Cerebellar nuclear complex (tissue), 1 donor: ENCODE measurements at regions not wholly inside any gene's neighbourhood (a gene's known extent, or its start where the extent isn't known, plus 50 kb on each side); places are given as distances from the start of the nearest gene placed in this dataset.
"Not testable (repeated sequence)": the region's sequence is repeated elsewhere in the genome, so short reads cannot be mapped to it uniquely, and the experiment has no call there.

ENCODE experiments used
- DNase-seq, 2 experiments: peaks; one replicate each; lab custom pipeline; 2025; lab: John Stamatoyannopoulos, UW

DNA sequence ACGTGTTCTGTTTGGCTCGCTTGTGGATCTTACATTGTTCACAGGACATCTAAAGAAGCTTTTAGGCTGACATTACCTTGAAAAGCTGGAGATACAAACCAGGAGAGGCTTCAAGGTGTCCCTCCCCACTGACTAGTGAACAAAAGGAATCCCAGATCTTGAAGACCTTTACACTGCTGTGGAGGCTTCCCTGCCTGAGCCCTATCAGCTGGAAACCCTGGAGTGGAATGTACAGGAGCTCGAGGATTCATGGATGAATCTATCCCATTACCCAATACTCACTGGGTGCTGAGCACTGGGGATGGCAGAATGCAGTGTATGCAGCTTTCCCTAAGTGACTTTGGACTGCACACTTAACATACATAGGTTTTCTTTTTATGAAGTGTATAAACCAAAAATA is 82.3 kb upstream of the MFGE8 start:
- no peak for DNase-seq

DNA sequence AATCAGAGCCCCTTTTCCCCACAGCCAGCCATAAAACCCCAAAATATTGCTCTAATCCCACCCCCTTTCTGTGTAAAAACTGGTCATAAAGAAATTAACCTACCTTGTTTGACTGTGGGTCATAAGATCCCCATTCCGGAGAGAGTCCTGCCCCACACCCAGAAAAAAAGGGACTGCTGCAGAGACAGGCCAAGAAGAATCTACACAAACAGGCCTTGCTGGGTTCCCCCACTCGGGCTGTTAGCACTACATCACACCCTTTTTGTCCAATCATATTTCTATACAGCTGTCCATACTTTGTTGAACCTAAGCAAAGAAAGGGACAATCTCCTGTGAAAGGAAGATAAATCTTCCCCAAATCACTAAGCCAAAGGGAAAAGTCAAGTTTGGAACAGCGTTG is 84.4 kb upstream of the MFGE8 start:
- DNase-seq, result no peak

DNA sequence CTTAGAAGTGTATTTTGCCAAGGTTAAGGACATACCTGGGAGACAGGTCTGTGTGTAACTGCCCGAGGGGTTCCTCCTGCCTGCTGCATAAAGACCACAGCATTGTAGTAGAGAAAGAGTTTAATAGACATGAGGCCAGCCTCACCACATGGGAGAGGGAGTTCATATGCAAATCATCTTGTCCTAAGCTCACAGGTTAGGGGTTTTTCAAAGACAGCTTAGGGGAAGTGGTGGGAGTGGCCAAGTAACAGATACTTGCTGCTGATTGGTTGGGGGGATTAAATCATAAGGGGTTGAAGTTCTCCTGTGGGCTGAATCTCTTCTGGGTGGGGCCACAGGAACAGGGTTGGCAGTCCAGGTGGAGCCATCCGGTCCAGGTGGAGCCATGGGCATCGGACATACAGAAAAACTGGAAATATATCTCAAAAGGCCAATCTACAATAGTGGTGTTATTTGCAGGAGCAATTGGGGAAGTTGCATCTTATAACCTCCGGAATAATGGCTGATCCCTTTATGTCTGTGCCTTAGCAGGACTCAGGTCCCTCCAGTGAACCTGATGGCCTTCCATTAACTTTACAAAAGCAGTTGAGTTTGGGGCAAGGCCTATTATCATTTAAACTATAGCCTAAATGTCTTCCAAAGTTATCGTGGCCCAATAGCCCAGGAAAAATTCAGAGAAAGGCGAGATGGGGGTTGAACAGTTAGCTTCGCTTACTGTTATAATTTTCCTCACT is 86.0 kb upstream of the MFGE8 start:
- no peak for DNase-seq

DNA sequence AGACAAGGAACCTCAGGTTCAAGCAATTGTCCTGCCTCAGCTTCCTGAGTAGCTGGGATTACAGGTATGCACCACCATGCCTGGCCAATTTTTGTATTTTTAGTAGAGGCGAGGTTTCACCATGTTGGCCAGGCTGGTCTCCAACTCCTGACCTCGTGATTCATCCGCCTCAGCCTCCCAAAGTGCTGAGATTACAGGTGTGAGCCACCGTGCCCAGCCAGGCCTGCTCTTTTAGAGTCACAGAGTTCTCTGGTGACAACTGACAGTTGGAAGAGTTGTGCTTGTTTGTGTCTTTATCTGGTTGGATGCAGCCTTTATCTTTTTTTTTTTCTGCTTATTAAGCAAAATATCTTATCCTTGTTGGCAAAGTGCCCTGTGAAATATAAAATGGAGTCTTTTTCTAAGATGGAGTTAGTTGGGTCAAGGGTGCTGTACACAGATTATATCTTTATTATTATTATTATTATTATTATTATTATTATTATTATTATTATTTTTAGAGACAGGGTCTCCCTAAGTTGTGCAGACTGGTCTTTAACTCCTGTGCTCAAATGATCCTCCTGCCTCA is 86.5 kb upstream of the ABHD2 start:
- not testable (repeated sequence) for DNase-seq

DNA sequence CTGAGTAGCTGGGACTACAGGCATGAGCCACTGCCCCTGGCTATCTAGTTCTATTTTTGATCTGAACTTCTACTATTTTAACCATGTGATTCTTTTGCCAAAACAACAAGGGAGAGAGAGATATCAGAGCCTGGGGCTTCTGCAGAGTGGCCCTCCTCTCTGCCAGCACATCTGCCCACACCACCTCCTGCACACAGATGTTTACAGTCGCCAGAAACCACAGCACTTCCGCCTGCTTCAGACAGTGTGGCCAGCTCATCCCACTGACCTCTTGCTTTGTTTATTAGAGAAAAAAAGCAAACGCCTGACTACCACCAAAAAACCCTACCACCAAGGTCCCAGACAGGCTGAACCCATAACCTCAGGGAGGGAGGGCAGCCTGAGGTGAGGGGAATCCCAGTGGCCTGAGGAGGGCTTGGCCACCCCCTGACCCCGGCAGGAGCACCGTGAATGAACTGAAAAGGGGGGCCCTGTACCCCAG is 85.9 kb upstream of the ABHD2 start:
- no peak for DNase-seq

DNA sequence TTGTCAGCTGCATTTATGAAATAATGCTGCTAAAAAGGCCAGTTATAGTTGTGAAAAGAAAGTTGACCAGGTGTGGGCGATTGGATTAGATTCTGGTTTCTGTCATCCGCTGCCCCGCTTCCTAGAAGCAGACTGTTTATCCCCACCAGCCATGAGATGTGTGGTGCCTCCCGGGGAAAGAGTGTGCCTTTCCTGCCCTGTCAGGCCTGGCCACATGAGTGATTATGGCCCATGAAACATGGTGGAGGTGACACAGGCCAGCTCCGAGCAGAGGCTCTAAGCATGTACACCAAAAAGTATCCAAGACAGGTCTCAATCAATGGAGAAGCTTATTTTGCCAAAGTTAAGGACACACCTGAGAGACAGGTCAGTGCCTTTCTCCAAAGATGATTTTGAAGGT is 85.4 kb upstream of the ABHD2 start:
- no peak for DNase-seq

DNA sequence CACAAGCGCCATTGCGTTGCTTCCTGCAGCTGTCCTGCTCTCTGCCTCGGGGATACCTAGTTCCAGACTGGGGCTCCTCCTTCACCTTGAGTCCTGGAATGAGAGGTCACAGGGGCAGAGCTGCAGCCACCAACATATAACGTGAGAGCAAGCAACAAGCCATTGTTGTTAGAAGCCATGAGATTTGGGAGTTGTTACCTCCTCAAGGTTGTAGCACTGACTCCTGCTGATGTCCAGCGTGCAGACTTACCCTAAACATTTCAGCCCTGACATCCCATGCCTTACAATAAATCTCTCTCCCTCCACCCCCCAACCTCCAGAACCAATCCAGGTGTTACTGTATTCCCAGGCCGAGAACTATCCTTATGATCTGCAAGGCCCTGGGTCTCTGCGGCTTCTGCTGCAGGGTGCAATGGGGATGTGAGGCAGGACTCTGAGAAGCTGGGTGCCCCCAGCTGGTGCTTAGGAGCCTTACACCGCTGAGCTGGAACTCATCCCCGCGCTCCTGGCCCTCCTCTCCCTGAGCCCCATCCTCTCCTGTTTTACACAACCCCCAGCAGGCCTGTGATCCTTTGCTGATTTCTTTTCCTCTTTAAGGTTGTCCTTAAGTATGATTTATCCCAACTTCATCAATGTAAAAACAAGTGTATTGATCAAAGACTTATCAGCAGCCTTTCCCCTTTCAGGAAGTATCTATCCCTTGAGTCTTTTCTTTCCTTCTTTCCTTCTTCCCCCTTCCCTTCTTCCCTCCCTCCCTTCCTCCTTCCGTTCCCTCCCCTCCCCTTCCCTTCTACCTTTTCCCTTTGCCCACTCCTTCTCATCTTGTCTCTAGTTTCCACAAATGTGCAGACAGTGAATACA is 84.2 kb upstream of the ABHD2 start:
- DNase-seq, result no peak

DNA sequence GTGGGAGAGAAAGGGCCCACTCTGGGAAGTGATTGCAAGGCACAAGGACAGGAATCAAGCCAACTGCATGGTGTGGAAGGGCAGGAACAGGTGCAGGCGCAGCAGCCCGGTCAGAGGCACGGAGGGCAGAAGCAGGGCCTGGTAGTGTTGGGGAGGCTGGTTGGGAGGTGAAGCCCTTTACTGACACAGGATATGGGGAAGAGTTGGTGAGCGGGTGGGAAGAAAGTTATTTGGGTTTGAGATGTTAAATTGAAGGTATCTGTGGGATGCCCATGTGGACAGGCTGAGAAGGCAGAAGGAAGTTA is 83.6 kb upstream of the ABHD2 start:
- no peak for DNase-seq

DNA sequence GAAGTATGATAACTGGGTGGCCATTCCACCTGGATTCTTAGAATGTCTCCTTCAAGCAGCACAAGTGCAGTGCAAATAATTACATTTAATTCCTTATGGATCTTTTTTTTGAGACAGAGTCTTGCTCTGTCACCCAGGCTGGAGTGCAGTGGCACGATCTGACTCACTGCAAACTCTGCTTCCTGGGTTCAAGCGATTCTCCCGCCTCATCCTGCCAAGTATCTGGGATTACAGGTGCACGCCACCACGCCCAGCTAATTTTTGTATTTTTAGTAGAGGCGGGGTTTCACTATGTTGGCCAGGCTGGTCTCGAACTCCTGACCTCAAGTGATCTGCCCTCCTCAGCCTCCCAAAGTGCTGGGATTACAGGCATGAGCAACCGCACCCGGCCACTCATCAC is 80.7 kb upstream of the ABHD2 start:
- not testable (repeated sequence) for DNase-seq

DNA sequence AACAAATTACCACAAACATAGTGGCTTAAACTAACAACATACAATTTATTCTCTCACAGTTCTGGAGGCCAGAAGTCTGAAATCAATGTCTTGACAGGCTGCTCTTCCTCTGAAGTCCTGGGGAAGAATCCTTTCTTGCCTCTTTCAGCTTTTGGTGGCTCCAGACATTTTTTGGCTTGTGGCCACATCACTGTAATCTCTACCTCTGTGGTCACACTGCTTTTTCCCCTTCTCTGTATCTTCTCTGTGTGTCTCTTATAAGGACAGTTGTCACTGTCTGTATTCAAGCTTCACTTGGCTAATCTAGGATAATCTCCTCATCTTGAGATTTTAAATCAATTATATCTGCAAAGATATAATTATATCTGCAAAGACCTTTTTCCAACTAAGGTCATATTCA is 80.3 kb upstream of the ABHD2 start:
- no peak for DNase-seq

DNA sequence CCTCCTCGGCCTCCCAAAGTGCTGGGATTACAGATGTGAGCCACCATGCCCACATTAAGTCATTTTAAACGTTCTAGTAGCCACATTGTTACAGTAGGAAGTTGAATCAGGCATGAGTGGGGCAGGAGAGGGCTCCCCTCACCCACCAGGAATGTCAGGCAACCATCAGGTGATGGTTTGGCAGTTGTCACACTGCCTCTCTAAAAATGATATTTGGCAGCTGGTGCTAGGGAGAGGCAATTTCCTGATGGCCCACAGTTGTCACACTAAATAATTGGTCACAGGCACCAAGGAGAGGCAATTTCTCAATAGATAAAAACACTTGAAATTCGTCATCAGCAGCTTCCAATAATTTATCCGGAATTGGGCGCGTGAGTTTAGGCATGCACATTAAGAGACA is 79.2 kb upstream of the ABHD2 start:
- DNase-seq, result no peak

DNA sequence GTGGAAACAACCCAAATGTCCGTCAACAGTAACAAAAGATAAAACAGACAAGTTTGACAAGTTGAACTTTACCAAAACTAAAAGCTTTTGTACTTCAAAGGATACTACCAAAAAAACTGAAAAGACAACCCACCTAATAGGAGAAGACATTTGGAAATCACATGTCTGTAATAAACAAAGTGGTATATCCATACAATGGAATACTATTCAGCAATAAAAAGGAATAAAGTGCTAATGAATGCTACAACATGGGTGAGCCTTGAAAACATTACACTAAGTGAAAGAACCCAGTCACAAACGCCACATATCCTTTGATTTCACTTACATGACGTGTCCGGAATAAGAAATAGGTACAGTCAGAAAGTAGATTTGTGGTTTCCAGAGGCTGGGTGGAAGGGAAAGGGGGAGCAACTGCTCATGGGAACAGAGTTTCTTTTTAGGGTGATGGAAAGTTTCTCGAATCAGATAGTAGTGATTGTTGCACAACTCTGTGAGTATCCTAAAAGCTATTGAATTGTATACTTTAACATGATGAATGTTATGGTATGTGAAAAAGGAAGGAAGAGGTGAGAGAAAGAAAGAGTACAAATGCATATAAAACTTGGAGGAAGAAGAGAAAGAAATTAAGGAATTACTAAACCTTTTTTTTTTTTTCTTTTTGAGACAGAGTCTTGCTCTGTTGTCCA is 72.7 kb upstream of the ABHD2 start:
- no peak for DNase-seq

DNA sequence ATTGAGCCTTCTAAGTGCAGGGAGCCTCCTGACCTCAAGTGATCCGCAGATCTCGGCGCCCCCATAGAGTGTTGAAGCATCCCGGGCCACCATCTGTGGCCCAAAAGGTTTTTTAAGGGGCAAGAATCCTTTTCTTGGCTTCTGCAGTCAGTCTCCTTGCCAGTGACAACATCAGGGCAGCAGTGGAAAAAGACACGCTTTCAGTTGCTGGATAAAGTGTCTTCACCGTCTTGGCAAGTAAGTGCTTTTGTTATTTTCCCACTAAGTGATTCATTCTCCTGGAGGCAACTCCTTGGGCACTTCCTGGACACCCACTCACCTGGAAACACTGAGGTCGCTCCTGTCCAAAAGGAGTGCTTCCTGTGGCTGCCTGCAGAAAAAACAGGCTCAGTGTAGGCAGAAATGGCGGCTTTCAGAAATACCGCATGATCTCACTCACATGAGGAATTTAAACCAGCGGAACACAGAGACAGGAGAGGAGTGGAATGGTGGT is 71.7 kb upstream of the ABHD2 start:
- no peak for DNase-seq

DNA sequence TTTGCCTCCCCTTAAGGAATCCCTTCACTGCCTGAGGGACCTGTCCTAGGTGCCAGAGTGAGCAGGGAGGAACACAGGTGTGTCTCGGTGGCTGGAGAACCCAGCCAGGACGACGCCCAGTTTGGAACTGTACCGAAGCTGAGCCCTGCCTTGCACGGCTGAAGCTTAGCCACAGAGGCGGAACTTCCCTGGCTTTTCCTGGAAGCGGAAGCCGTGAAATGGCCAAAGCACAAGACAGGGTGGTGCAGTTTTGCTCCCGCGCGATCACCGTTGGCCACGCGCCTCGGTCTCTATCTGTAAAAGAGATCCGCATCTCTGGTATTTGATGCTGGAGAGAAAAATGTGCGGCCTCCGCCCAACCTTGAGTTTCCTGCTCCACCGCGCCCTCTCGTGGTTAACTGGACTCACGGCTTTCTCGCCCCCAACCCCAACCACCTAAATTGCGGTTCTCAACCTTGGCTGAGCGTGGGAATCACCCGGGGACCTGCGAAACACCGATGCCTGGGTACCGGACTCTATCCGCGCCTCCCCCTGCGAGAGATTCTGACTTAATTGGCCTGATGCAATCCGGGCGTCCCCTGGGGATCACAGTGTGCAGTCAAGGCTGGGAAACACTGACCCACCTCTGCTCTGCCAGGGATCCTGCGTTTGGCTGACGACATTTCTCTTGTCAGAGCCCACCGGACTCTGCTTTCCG is 70.7 kb upstream of the ABHD2 start:
- peak in 1 of 2 experiments; percentile 47 for DNase-seq

DNA sequence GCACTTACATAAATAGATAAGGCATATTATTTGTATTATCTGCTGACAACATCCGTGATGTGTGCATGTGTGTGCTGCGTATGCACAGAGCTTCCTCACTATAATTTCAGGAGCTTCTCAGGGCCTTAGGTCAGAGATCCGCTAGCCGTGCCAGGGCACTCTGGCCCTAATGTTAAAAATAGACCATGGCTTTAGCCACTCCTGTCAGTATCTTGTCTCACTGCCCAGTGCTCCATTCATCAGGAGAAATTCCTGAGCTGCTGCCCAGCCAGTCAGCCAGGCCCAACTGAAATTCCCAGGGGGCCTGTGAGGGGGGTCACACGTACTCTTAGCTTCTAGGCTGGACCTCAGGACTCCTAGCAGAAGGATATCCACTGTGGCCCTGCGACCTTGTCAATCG is 70.0 kb upstream of the ABHD2 start:
- peak in 1 of 2 experiments; percentile 43 for DNase-seq

DNA sequence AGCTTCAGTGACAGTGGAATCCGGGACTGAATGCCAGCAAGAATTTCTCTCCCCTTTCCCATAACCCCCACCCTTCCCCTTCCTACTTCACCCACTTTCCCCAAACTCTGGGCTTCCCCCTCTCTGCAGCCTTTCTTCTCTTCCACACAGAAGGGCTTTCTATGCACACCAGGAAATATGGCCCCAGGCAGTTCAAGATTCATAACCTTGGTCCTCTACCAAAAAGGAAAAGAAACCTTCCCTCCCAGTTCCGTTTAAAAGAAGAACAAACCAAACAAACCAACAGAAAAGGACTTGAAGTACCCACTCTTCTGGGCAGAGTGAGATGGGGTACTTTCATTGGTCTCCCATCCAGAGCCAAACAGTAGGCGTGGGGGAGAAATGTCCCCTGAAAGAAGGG is 68.8 kb upstream of the ABHD2 start:
- no peak for DNase-seq

DNA sequence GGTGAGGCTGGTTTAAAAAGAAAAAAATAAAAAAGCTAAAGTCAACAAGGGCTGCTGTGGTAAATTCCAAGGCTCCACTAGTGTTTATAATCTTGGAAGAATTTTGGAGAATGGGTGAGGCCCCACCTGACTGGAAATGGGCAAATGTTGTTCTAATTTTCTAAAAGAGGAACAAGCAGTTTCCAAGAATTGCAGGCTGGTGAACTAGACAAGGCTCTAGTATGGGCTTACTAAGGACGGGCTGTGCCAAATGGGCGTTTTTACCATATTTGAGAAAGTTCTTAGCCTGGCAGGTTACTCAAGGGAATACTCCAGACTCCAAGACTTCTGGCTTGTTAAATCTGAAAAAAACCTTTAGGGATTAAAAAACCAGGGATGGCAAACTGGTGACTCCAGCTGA is 67.0 kb upstream of the ABHD2 start:
- DNase-seq, result no peak

DNA sequence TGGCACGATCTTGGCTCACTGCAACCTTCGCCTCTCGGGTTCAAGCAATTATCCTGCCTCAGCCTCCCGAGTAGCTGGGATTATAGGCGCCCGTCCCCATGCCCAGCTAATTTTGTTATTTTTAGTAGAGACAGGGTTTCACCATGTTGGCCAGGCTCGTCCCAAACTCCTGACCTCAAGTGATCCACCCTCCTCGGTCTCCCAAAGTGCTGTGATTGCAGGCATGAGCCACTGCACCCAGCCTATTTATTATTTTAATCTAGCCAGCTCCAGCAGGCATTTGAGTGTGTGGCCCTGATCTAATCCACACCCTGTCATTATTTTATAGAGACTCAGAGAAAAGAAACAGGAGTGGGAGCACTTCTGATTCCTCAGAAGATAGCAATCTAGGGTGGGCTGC is 66.4 kb upstream of the ABHD2 start:
- not testable (repeated sequence) for DNase-seq

DNA sequence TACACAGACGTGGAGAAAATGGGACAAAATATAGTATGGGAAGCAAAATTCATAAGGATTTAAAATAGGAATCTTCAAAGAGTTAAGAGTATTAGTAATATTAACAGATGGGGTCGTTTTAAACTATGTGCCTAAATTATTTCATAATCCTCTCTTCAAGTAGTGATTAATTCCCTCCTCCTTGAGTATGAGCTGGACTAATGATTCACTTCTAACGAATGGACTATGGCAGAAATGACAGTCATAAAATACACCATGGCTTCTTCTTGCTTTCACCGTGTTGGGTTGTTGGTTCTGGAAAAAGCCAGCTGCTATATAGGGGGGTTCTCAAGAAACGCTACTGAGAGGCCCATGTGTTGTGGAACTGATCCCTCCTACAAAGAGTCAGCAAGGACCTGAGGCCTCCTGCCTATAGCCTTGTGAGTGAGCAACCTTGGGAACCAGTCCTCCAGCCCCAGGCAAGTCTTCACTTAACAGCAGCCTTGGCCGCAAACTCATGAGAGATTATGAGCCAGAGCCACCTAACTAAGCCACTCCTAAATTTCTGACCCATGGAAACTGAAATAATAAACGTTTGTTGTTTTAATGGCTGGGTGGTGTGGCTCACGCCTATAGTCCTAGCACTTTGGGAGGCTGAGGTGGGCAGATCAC is 64.8 kb upstream of the ABHD2 start:
- no peak for DNase-seq

DNA sequence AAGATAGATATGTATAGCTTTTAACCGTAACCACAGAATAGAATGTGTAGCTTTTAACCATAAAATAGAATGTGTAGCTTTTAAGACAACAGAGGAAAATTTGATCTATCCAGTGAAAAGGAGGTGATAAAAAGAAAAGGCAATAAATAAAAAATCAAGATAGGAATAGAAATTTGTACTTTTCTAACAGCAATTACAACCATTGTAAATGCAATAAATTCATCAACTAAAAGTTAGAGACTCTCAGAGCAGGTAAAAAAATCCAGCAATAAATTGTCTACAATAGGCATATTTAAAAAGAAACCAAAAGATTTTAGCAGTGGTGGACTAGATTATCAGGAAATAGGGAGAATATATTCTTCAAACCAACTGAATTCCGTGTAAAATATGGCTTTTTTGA is 63.8 kb upstream of the ABHD2 start:
- no peak for DNase-seq

DNA sequence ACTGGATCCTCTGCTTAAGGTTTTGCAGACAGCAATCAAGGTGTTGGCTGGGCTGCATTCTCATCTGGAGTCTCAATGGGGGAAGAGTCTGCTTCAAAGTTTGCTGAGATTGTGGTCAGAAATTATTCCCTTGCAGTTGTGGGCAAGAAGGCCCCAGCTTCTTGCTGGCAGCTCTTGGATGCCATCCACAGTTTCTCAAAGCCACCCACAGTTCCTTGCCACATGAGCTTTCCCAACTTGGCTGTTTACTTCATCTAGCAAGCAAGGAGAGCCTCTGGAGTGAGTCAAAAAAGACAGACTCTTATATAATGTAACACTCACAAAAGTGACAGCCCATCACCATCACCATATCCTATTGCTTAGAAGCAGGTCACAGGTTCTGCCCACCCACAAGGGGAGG is 62.1 kb upstream of the ABHD2 start:
- no peak for DNase-seq
